Central memory CD8-positive, alpha-beta T cell (primary cell): ENCODE measurements at regions not wholly inside any gene's neighbourhood (a gene's known extent, or its start where the extent isn't known, plus 50 kb on each side); places are given as distances from the start of the nearest gene placed in this dataset.
"Not testable (repeated sequence)": the region's sequence is repeated elsewhere in the genome, so short reads cannot be mapped to it uniquely, and the experiment has no call there.

ENCODE experiments used
- ATAC-seq: fragments of 150-1000 bp; cut with Tn5 transposase; replicated peaks from 2 replicates; pipeline ENCODE4 v1.10.0; 2022; ENCODE audit warnings: mild to moderate bottlenecking, moderate FRiP score, moderate number of reproducible peaks; ENCODE audit not compliant: poor library complexity, severe bottlenecking; ENCODE audit errors: extremely low read depth
- DNase-seq, 2 donors: peaks; one replicate each; pipeline ENCODE4 v3.0.0; 2021; ENCODE audit warnings: low spot score in 2 of 2
- H3K27ac Mint-ChIP-seq: one replicate; pipeline ENCODE4 v1.8.0; 2022; ENCODE audit warnings: low read depth, mild to moderate bottlenecking, moderate library complexity, mixed read lengths
- H3K27me3 Mint-ChIP-seq: one replicate; pipeline ENCODE4 v1.8.0; 2022; ENCODE audit warnings: mixed read lengths
- H3K36me3 Mint-ChIP-seq: one replicate; pipeline ENCODE4 v1.8.0; 2022; ENCODE audit warnings: mild to moderate bottlenecking, moderate library complexity, mixed read lengths; ENCODE audit not compliant: insufficient read depth
- H3K4me1 Mint-ChIP-seq: one replicate; pipeline ENCODE4 v1.8.0; 2022; ENCODE audit warnings: mixed read lengths
- H3K4me3 Mint-ChIP-seq: one replicate; pipeline ENCODE4 v1.8.0; 2022; ENCODE audit warnings: mild to moderate bottlenecking, moderate library complexity, mixed read lengths
- H3K9me3 Mint-ChIP-seq: one replicate; pipeline ENCODE4 v1.8.0; 2022; ENCODE audit warnings: mixed read lengths

DNA sequence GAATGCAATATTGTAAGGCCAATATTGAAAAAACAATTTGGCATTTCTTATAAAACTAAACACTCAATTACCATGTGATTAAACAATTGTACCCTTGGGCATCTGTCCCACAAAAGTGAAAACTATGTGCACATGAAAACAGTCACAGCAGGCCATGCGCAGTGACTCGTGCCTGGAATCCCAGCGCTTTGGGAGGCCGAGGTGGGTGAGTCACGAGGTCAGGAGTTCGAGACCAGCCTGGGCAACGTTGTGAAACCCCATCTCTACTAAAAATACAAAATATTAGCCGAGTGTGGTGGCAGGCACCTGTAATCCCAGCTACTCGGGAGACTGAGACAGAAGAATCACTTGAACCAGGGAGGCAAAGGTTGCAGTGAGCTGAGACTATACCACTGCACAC lies 343.7 kb downstream of the DMRTA1 start:
- Mint-ChIP-seq H3K36me3 (no peaks in the 10 kb centered on the region), H3K4me1 (no peaks in the 10 kb centered on the region), H3K9me3 (peaks cover 22% of the 10 kb centered on the region), H3K27me3 (no peaks in the 10 kb centered on the region), H3K4me3 (no peak overlapping the region), H3K27ac (no peak overlapping the region)
- no peak for ATAC-seq
- DNase-seq: no peak

DNA sequence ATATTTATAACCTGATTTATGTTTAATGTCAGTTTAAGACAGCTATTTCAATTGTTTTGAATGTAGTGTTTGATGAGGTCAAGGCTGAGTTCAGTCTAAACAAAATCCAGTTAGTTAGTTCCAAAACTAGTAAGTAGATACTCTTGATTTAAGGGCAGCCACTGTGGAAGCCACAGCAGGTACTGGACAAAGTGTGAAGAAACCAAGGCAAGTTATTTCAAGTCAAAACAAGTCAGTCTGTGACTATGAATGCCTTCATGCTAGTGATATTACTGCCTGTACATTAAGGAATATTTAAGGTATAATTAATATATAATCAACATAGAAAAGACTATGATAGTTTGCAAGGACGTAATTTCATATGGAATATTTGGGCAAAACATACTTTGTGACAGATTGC lies 362.3 kb downstream of the DMRTA1 start:
- H3K27ac Mint-ChIP-seq: no peak overlapping the region
- ATAC-seq: no peak
- no peaks in the 10 kb centered on the region for H3K36me3 Mint-ChIP-seq
- no peaks in the 10 kb centered on the region for H3K27me3 Mint-ChIP-seq
- DNase-seq: no peak
- no peaks in the 10 kb centered on the region for H3K4me1 Mint-ChIP-seq
- H3K9me3 Mint-ChIP-seq: peaks cover 6% of the 10 kb centered on the region
- no peak overlapping the region for H3K4me3 Mint-ChIP-seq

DNA sequence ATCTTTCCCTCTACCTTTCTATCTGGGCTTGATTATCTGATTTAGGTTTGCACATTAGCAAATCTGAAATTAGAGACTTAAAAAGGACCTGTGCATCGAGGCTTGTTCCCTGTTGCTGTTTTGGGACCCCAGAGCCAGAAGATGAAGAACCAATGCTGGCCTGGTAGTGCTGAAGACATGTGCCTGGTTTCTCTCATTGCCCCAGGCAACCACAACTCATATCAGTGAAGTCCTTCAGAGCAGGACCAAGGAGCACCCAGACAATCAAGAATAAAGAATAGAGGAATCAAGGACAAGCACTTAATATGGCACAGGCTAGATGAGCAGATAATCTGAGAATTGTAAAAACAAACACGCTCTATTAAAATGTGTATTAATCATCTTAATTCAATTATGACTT lies 362.7 kb downstream of the DMRTA1 start:
- Mint-ChIP-seq H3K27me3 (no peaks in the 10 kb centered on the region), H3K9me3 (peaks cover 4% of the 10 kb centered on the region), H3K36me3 (no peaks in the 10 kb centered on the region), H3K4me1 (no peaks in the 10 kb centered on the region), H3K4me3 (no peak overlapping the region), H3K27ac (no peak overlapping the region)
- DNase-seq (no peak), ATAC-seq (no peak)

DNA sequence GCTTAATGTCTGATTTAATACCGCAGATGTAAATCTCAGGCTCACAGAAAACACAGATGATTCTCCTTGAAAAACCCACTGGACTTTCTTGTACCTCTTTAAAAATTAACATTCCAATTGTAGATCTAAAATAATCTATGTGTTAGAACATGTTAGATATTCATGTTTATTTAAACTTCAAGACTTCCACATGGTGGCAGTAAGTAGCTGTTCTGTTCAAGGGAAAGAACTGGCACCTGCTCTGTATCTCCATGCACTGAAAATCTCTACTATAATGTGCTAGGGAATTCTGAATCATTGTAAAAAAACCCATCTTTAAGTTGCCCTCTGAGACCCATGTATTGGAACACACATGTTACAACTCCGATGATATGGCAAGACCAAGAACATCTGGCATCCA lies 366.9 kb downstream of the DMRTA1 start:
- Mint-ChIP-seq H3K9me3 (peaks cover 20% of the 10 kb centered on the region), H3K4me1 (no peaks in the 10 kb centered on the region), H3K27me3 (no peaks in the 10 kb centered on the region), H3K36me3 (no peaks in the 10 kb centered on the region), H3K4me3 (no peak overlapping the region), H3K27ac (no peak overlapping the region)
- DNase-seq (no peak), ATAC-seq (no peak)

DNA sequence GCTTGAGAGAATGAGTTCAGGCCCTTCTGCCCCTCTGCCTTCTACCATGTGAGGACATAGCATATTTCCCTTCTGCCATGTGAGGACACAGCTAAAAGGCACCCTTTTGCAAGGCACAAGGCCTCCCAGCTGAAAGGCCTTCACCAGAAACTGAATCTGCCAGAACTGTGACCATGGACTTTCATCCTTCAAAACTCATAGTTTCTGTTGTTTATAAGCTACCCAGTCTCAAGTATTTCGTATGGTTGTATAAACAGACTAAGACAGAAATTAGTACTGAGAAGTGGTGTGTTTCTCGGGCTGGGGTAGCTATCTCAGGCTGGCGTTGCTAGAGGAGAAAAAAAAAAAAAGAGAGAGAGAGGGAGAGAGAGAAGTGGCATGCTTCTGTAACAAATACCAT lies 368.6 kb downstream of the DMRTA1 start:
- H3K36me3 Mint-ChIP-seq: no peaks in the 10 kb centered on the region
- no peaks in the 10 kb centered on the region for H3K27me3 Mint-ChIP-seq
- no peak overlapping the region for H3K27ac Mint-ChIP-seq
- H3K9me3 Mint-ChIP-seq: peaks cover 25% of the 10 kb centered on the region
- H3K4me3 Mint-ChIP-seq: no peak overlapping the region
- H3K4me1 Mint-ChIP-seq: no peaks in the 10 kb centered on the region
- DNase-seq (no peak), ATAC-seq (no peak)

DNA sequence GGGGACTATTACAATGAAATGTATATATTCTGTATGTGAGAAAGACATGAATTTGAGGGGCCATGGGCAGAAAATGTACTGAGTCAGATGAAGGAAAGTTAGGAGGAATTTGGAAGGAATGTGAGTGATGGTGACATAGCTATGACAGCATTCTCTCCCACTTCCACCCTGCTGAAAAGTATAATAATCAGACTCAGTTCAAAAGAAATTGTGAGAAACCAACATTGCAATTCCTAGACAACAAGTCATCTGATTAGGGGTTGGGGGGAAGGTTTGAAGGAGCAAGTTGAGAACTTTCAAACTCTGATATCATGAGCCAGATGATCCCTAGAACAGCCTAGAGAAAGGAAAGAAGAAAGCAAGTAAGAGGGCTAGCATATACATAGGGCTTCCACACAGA lies 370.6 kb downstream of the DMRTA1 start:
- no peaks in the 10 kb centered on the region for H3K36me3 Mint-ChIP-seq

DNA sequence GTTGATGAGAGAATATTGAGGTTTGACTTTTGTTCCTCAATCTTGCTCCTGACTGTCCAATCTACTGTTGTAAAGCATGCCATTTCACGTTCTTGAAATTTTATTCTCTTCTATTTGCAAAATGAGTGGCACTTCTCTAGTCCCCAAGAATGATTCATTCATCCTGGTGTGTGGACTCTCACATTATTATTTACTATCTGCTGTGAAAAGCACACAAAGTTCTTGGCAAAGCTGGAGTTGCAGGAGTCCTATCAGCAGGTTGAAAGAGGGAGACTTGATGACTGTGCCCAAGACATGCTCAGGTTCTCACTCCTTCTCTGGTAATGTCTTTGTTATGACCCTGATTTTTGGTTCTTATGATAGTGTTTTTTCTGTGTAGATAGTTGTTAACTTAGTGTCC lies 382.6 kb downstream of the DMRTA1 start:
- Mint-ChIP-seq H3K4me1 (no peaks in the 10 kb centered on the region), H3K4me3 (no peak overlapping the region), H3K9me3 (peaks cover 13% of the 10 kb centered on the region), H3K36me3 (no peaks in the 10 kb centered on the region), H3K27me3 (no peaks in the 10 kb centered on the region), H3K27ac (no peak overlapping the region)
- ATAC-seq: no peak
- no peak for DNase-seq

More for the DNA sequence above, 370.6 kb downstream of the DMRTA1 start:
- H3K27ac Mint-ChIP-seq: no peak overlapping the region
- no peak for DNase-seq
- H3K27me3 Mint-ChIP-seq: no peaks in the 10 kb centered on the region
- no peaks in the 10 kb centered on the region for H3K4me1 Mint-ChIP-seq
- no peak for ATAC-seq
- H3K4me3 Mint-ChIP-seq: no peak overlapping the region
- peaks cover 31% of the 10 kb centered on the region for H3K9me3 Mint-ChIP-seq

DNA sequence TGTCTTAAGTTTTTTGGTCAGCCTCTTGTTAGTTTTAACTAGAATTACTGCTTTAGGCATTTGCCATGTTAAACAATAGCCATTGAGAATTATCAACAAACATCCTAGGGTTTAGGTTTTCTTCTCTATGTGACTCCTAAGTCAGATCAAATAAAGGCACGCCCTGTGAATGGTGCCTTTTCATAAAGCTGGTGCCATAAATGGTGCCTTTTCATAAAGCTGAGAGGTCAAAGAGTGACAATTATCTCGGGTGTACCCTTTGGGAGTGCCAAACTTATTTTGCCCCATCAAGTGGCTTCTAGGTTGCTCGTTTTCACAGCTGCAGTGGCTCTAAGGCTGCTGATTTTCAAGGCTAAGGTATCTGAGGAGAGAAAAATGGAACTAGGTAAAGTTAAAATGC lies 391.6 kb downstream of the DMRTA1 start:
- no peak for DNase-seq
- H3K4me1 Mint-ChIP-seq: no peaks in the 10 kb centered on the region
- peaks cover 15% of the 10 kb centered on the region for H3K9me3 Mint-ChIP-seq
- H3K4me3 Mint-ChIP-seq: no peak overlapping the region
- no peak for ATAC-seq
- no peak overlapping the region for H3K27ac Mint-ChIP-seq
- H3K27me3 Mint-ChIP-seq: no peaks in the 10 kb centered on the region
- H3K36me3 Mint-ChIP-seq: no peaks in the 10 kb centered on the region

DNA sequence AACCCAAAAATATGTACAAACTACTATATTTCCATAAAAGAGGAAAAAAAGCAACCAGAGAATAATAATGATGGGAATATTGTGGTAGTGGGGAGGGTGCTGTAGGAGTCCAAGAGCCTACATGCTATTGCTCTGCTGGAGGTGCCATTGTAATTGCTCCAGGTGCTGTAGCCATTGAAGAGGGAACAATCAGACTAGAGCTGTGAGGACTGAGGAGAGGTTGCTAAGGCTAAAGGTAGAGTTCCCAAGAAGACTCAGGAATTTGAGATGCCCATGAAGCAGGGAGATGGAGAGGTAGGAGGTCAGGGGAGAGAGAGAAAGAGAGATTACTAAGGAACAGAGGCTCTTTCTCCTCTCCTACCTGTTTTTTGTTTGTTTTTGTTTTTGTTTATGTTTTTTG lies 394.0 kb downstream of the DMRTA1 start:
- Mint-ChIP-seq H3K27ac (no peak overlapping the region), H3K4me1 (no peaks in the 10 kb centered on the region), H3K9me3 (peaks cover 18% of the 10 kb centered on the region), H3K27me3 (no peaks in the 10 kb centered on the region), H3K4me3 (no peak overlapping the region), H3K36me3 (no peaks in the 10 kb centered on the region)
- DNase-seq: no peak
- ATAC-seq: no peak

DNA sequence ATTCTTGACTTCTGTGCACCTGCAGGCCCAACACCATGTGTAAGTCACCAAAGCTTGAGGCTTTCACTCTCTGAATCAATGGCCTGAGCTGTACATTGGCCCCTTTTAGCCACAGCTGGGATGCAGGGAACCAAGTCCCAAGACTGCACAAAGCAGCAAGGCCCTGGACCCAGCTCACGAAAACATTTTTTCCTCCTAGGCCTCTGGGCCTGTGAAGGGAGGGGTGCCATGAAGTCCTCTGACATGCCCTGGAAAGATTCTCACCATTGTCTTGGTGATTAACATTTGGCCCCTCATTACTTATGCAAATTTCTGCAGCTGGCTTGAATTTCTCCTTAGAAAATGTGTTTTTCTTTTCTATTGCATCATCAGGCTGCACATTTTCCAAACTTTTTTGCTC lies 398.6 kb downstream of the DMRTA1 start:
- H3K36me3 Mint-ChIP-seq, DNase-seq, H3K27ac Mint-ChIP-seq, ATAC-seq, H3K4me1 Mint-ChIP-seq, H3K4me3 Mint-ChIP-seq, H3K27me3 Mint-ChIP-seq: not testable (repeated sequence)
- H3K9me3 Mint-ChIP-seq: peaks cover 23% of the 10 kb centered on the region

DNA sequence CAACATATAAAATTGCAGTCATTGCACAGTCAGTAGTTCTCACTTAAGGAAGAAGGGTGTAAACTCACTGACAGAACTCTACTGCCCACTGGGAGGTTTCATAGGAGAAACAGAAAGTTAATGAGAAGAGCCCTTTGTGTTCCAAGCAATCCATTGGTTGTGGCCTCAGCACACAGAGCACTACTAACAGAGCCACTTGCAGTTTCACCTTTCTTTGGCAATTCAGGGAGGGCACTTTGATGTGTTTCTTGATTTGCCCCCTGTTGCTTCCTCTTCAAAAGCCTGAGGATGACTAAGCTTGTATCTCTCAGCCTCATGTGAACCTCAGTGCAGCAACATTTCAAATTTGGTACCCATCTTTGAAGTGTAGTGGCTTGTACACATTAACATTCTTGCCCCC lies 409.4 kb downstream of the DMRTA1 start:
- no peaks in the 10 kb centered on the region for H3K36me3 Mint-ChIP-seq
- no peak for ATAC-seq
- H3K27ac Mint-ChIP-seq: no peak overlapping the region
- H3K4me1 Mint-ChIP-seq: no peaks in the 10 kb centered on the region
- no peak overlapping the region for H3K4me3 Mint-ChIP-seq
- DNase-seq: no peak
- H3K9me3 Mint-ChIP-seq: peaks cover 18% of the 10 kb centered on the region
- no peaks in the 10 kb centered on the region for H3K27me3 Mint-ChIP-seq

DNA sequence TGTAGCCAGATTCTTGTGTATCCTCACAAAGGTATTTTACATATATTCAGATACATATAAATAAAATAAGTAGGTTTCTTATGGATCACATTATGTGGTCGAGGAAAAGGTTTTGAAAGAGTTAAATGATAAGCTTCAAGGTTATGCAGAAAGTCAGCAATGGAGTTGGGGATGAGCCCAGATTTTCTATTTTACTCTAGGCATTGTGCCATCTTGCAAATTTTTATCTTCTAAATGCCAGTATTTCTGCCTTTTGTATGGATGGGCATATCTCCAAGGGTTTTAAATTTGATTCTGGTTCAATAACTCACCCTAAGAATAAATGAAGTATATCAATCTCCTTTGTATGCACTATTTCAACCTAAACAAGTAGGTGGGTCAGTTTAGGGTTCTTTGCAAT lies 410.7 kb downstream of the DMRTA1 start:
- no peak overlapping the region for H3K4me3 Mint-ChIP-seq
- ATAC-seq (no peak), DNase-seq (no peak)
- no peaks in the 10 kb centered on the region for H3K27me3 Mint-ChIP-seq
- H3K27ac Mint-ChIP-seq: no peak overlapping the region
- no peaks in the 10 kb centered on the region for H3K4me1 Mint-ChIP-seq
- peaks cover 10% of the 10 kb centered on the region for H3K9me3 Mint-ChIP-seq
- H3K36me3 Mint-ChIP-seq: no peaks in the 10 kb centered on the region

DNA sequence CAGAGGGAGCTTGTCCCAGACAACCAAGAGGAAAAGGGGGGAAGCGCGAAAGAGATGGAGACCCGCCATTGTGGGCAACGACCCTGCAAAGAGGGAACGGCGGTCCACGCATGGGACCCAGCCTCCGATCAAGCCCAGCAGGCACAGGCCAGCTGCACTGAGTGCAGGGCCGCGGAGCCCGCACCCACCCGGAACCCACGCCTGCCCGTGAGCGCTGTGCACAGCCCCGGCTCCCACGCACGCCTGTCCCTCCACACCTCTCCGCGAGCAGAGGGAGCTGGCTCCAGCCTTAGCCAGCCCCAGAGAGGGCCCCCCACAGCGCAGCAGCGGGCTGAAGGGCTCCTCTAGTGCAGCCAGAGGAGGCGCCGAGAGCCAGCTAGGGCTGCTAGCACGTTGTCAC lies 416.5 kb downstream of the DMRTA1 start:
- Mint-ChIP-seq H3K4me1 (no peaks in the 10 kb centered on the region), H3K9me3 (peaks cover 24% of the 10 kb centered on the region), H3K36me3 (no peaks in the 10 kb centered on the region), H3K4me3 (no peak overlapping the region), H3K27ac (no peak overlapping the region), H3K27me3 (no peaks in the 10 kb centered on the region)
- no peak for DNase-seq
- no peak for ATAC-seq

DNA sequence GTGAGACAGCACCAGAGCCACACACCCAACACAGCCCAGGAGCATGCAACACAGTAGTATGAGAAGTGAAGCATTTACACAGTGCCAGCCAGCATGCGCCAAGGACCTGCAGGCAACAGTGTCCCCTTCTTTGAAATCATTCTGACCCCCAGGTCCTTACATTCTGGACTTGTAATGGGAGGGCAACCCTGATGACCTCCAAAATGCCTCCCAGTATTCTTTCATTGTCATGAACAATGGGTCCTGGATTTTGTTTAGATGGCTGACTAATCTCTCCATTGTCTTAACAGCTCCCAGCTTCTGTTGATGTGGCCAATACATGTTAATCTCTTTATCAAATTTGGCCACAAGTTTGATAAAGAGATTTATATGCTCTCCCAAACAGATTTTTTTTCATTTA lies 417.1 kb downstream of the DMRTA1 start:
- Mint-ChIP-seq H3K9me3 (peaks cover 24% of the 10 kb centered on the region), H3K4me1 (no peaks in the 10 kb centered on the region), H3K36me3 (no peaks in the 10 kb centered on the region), H3K27ac (no peak overlapping the region), H3K4me3 (no peak overlapping the region), H3K27me3 (no peaks in the 10 kb centered on the region)
- ATAC-seq (no peak), DNase-seq (no peak)
